AG10803 (cell line): ENCODE measurements at regions not wholly inside any gene's neighbourhood (a gene's known extent, or its start where the extent isn't known, plus 50 kb on each side); places are given as distances from the start of the nearest gene placed in this dataset.

Source experiments
- DNase-seq: peaks from one replicate; pipeline ENCODE4 v3.0.0; 2010; ENCODE audit warnings: low read depth
- H3K4me3 ChIP-seq: 2 replicates; pipeline ENCODE4 v1.5.1; 2011; ENCODE audit warnings: mild to moderate bottlenecking, low read length, control low read depth
- CTCF ChIP-seq: conservative IDR thresholded peaks from 2 replicates; pipeline ENCODE4 v1.5.1; 2011; ENCODE audit warnings: mild to moderate bottlenecking, low read length, control low read depth, inconsistent platforms

GRCh38 chr9:106639873-106640568 lies 222.9 kb upstream of the ZNF462 start:
- H3K4me3 ChIP-seq, result no peak overlapping the region
- TF ChIP-seq CTCF, result no peak
- DNase-seq, result no peak

- H3K4me3 ChIP-seq, result no peak overlapping the region
- TF ChIP-seq CTCF, result no peak
- no peak for DNase-seq
Observed at GRCh38 chr9:106643211-106643930, 219.6 kb upstream of the ZNF462 start.

GRCh38 chr9:106644661-106645060 lies 218.3 kb upstream of the ZNF462 start:
- no peak overlapping the region for H3K4me3 ChIP-seq
- TF ChIP-seq CTCF, result no peak
- DNase-seq, result no peak

GRCh38 chr9:106648799-106649198 lies 214.2 kb upstream of the ZNF462 start:
- no peak overlapping the region for H3K4me3 ChIP-seq
- peak; percentile 16 for DNase-seq
- peak; percentile 38 for TF ChIP-seq CTCF

GRCh38 chr9:106649664-106650063 lies 213.3 kb upstream of the ZNF462 start:
- no peak for DNase-seq
- TF ChIP-seq CTCF, result no peak
- no peak overlapping the region for H3K4me3 ChIP-seq

GRCh38 chr9:106653213-106653612 lies 209.8 kb upstream of the ZNF462 start:
- peak; percentile 72 for DNase-seq
- no peak overlapping the region for H3K4me3 ChIP-seq
- no peak for TF ChIP-seq CTCF

GRCh38 chr9:106655966-106656365 lies 207.0 kb upstream of the ZNF462 start:
- no peak for DNase-seq
- no peak overlapping the region for H3K4me3 ChIP-seq
- no peak for TF ChIP-seq CTCF
